ENCODE measurements at regions not wholly inside any gene's neighbourhood (a gene's known extent, or its start where the extent isn't known, plus 50 kb on each side); places are given as distances from the start of the nearest gene placed in this dataset.

DNA sequence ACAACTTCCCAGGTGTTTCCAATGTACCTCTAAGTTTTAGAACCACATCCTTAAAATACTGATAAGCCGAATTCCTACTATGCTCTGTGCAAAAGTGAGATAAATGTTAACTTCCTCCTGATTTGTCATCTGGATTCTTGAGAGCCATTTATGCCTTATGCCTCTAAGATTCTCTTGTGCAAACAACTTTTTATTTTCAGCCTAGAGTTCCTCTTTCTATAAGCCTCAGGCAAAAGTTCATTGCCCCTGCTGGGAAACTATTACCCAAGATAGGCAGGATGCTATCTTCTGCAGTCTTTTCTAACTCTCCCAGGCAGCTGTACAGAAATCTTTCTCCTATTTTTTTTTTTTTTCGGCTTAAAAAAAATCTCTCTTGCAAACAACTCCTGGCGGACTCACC is 216.1 kb downstream of the KCNJ3 start (continued):
- TF ChIP-seq, protein P1, sequence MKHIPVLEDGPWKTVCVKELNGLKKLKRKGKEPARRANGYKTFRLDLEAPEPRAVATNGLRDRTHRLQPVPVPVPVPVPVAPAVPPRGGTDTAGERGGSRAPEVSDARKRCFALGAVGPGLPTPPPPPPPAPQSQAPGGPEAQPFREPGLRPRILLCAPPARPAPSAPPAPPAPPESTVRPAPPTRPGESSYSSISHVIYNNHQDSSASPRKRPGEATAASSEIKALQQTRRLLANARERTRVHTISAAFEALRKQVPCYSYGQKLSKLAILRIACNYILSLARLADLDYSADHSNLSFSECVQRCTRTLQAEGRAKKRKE (CRISPR knock-in tag; IDR thresholded peaks at IDR 0.05; ENCODE audit: low read depth) = no peak
- no peak for TF ChIP-seq POLR2A (IDR thresholded peaks at IDR 0.05; ENCODE audit: low read length)

DNA sequence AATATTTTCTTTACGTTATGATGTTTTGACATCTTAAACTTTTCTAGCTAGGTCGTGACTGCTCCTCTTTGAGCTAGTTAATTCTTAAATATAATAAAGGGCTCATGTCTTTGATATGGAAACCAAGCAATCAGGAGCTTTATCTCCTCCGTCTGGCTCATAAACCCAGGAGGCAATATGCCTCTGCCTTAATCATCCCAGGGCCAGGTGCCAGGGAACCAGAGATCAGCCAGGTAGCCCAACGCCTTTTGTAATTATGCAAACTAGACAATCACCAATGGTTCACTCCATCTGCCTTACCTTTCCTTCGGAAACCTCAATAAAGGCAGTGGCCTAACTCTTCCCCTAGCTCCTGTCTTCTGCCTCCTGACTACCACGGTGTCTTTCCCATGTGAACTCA is 213.7 kb downstream of the KCNJ3 start:
- H3K4me1 ChIP-seq = no peaks in the 10 kb centered on the region
- H3K27ac ChIP-seq = no peak overlapping the region
- DNase-seq (ENCODE audit: low read depth in 1 of 2, low spot score in 1 of 2) (no peak), FAIRE-seq (no peak), ATAC-seq (no peak)
- POLR2A ChIA-PET = no interaction called here
- H3K9me3 ChIP-seq = no peaks in the 10 kb centered on the region
- no peak overlapping the region for H3K4me3 ChIP-seq
- CTCF ChIA-PET = no interaction called here
- 31% methylated on average over 6 of the region's 6 CpGs for WGBS (ENCODE audit: missing lambda C conversion rate)
- TF ChIP-seq, protein P2, sequence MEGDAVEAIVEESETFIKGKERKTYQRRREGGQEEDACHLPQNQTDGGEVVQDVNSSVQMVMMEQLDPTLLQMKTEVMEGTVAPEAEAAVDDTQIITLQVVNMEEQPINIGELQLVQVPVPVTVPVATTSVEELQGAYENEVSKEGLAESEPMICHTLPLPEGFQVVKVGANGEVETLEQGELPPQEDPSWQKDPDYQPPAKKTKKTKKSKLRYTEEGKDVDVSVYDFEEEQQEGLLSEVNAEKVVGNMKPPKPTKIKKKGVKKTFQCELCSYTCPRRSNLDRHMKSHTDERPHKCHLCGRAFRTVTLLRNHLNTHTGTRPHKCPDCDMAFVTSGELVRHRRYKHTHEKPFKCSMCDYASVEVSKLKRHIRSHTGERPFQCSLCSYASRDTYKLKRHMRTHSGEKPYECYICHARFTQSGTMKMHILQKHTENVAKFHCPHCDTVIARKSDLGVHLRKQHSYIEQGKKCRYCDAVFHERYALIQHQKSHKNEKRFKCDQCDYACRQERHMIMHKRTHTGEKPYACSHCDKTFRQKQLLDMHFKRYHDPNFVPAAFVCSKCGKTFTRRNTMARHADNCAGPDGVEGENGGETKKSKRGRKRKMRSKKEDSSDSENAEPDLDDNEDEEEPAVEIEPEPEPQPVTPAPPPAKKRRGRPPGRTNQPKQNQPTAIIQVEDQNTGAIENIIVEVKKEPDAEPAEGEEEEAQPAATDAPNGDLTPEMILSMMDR (IDR thresholded peaks at IDR 0.05) = no peak
- no peak for TF ChIP-seq SMC3 (IDR thresholded peaks at IDR 0.05)
- TF ChIP-seq POLR2AphosphoS2 (conservative IDR thresholded peaks at IDR 0.05; ENCODE audit: low read length) = no peak
- no peak overlapping the region for H3K4me2 ChIP-seq

DNA sequence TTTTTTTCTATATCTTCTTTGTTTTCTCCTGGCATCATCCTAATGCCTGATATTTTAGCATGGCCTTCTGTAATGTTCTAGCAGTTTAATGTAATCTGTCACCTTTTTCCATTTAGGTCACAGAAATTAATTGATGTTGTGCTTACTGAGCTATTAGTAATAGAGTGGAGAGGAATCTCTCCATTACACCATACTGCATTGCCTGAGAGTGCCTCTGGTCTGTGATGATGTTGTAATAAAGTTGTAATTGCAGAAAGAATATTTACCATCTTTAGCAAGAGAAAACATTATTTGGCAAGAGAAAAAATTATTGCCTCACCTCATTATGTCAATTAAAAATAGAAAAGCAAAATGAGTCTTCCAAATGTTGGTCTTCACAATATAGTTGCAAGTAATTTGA is 213.2 kb downstream of the KCNJ3 start:
- TF ChIP-seq, protein P3, sequence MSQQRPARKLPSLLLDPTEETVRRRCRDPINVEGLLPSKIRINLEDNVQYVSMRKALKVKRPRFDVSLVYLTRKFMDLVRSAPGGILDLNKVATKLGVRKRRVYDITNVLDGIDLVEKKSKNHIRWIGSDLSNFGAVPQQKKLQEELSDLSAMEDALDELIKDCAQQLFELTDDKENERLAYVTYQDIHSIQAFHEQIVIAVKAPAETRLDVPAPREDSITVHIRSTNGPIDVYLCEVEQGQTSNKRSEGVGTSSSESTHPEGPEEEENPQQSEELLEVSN (IDR thresholded peaks at IDR 0.05; ENCODE audit: borderline replicate concordance, low read depth) = no peak
- TF ChIP-seq HOXB5 (CRISPR knock-in tag; IDR thresholded peaks at IDR 0.05) (no peak), MAZ (IDR thresholded peaks at IDR 0.05; ENCODE audit: borderline replicate concordance, low read depth, low read length) (no peak), NFE2L2 (conservative IDR thresholded peaks at IDR 0.05; ENCODE audit: low read length) (no peak), RAD21 (conservative IDR thresholded peaks at IDR 0.05 in 1 of 2, IDR thresholded peaks at IDR 0.05 in 1 of 2) (no peak), EHMT2 (IDR thresholded peaks at IDR 0.05; ENCODE audit: low read depth) (no peak)
- TF ChIP-seq, protein P2 (IDR thresholded peaks at IDR 0.05) = no peak
- TF ChIP-seq, protein P4, sequence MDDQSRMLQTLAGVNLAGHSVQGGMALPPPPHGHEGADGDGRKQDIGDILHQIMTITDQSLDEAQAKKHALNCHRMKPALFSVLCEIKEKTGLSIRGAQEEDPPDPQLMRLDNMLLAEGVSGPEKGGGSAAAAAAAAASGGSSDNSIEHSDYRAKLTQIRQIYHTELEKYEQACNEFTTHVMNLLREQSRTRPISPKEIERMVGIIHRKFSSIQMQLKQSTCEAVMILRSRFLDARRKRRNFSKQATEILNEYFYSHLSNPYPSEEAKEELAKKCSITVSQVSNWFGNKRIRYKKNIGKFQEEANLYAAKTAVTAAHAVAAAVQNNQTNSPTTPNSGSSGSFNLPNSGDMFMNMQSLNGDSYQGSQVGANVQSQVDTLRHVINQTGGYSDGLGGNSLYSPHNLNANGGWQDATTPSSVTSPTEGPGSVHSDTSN (IDR thresholded peaks at IDR 0.05) = no peak
- Histone ChIP-seq H3K4me2 (no peak overlapping the region), H3K9me3 (no peaks in the 10 kb centered on the region), H3K4me3 (no peak overlapping the region), H3K4me1 (no peaks in the 10 kb centered on the region), H3K27ac (no peak overlapping the region)
- ATAC-seq (no peak), FAIRE-seq (no peak), DNase-seq (ENCODE audit: low read depth in 1 of 2, low spot score in 1 of 2) (no peak)
- ChIA-PET CTCF (no interaction called here), POLR2A (no interaction called here)

DNA sequence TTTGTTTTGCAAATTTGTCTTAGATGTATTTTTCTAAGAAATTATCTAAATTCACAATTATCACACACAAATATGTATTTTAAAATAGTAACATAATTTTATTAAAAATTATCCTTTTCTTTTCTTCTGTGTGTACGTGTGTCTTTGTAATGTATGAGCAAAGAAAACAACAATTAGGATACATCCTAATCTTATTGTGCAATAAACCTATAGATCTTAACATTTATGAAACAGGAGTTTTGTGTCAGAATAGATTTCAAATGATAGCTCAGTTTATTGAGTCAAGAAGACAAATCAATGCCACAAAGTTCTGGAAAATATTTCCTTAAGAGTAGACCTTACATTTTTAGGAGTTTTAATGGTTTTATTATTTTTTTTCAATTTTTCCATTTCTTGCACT is 212.2 kb downstream of the KCNJ3 start:
- Histone ChIP-seq H3K4me3 (no peak overlapping the region), H3K27ac (no peak overlapping the region), H3K4me2 (no peak overlapping the region), H3K4me1 (no peaks in the 10 kb centered on the region), H3K9me3 (no peaks in the 10 kb centered on the region)
- ChIA-PET POLR2A (no interaction called here), CTCF (no interaction called here)
- FAIRE-seq (no peak), ATAC-seq (no peak), DNase-seq (ENCODE audit: low read depth in 1 of 2, low spot score in 1 of 2) (no peak)
- 30% methylated on average over 1 of the region's 1 CpG for WGBS (ENCODE audit: missing lambda C conversion rate)
- TF ChIP-seq, protein P2 (IDR thresholded peaks at IDR 0.05) = no peak
- TF ChIP-seq GATA3 (IDR thresholded peaks at IDR 0.05; ENCODE audit: borderline replicate concordance) = no peak
- TF ChIP-seq JUN (IDR thresholded peaks at IDR 0.05) = no peak
- TF ChIP-seq HOXB13 (CRISPR knock-in tag; IDR thresholded peaks at IDR 0.05; ENCODE audit: low read depth) = no peak
- TF ChIP-seq, protein P3 (IDR thresholded peaks at IDR 0.05; ENCODE audit: borderline replicate concordance, low read depth) = no peak
- no peak for TF ChIP-seq NR3C1 (IDR thresholded peaks at IDR 0.05)
- no peak for TF ChIP-seq NPAS2 (CRISPR knock-in tag; IDR thresholded peaks at IDR 0.05; ENCODE audit: borderline replicate concordance)
- no peak for TF ChIP-seq MAZ (IDR thresholded peaks at IDR 0.05; ENCODE audit: borderline replicate concordance, low read depth, low read length)
- TF ChIP-seq KDM5A (IDR thresholded peaks at IDR 0.05) = no peak
- no peak for TF ChIP-seq HDAC2 (IDR thresholded peaks at IDR 0.05)
- TF ChIP-seq, protein P4 (IDR thresholded peaks at IDR 0.05) = no peak
- TF ChIP-seq FOSL2 (IDR thresholded peaks at IDR 0.05) = no peak
- no peak for TF ChIP-seq FOSL2 (CRISPR knock-in tag; IDR thresholded peaks at IDR 0.05)
- TF ChIP-seq TFCP2L1 (CRISPR knock-in tag; IDR thresholded peaks at IDR 0.05) = no peak

All from A549 (cell line).